A549 (cell line): ENCODE measurements at regions not wholly inside any gene's neighbourhood (a gene's known extent, or its start where the extent isn't known, plus 50 kb on each side); places are given as distances from the start of the nearest gene placed in this dataset.

ENCODE experiments used
- ATAC-seq, 2 experiments: fragments of 200-7000 bp in 1 of 2; fragments of >200 bp in 1 of 2; cut with Nextera tagmentation in 1 of 2; cut with Tn5 transposase in 1 of 2; 3 replicates each; pipeline versions ENCODE4 v1.8.0 to v1.9.1; 2018 to 2020; ENCODE audit warnings: mild to moderate bottlenecking in 1 of 2, moderate library complexity in 1 of 2
- CTCF ChIA-PET: fragments of 300-600 bp; sonication (Branson Sonifier 250); formaldehyde crosslinking; extraction: SDS; loops from one replicate; lab custom pipeline; 2021; ENCODE audit warnings: antibody characterized with exemption, inconsistent platforms; lab: Yijun Ruan, JAX
- POLR2A ChIA-PET: fragments of 350-600 bp; formaldehyde crosslinking; extraction: SDS; loops from one replicate; lab custom pipeline; 2021; ENCODE audit warnings: antibody characterized with exemption, inconsistent platforms; lab: Yijun Ruan, JAX
- DNase-seq, 2 experiments: peaks; one replicate each; pipeline versions ENCODE4 v3.0.0 to v3.0.0-alpha.2; 2011 to 2016; ENCODE audit warnings: low read depth in 1 of 2, low spot score in 1 of 2
- FAIRE-seq: peaks from 2 replicates; lab custom pipeline; 2011; peaks lifted over from hg19 to GRCh38; lab: Jason Lieb, UNC
- H3K27ac ChIP-seq, 2 experiments: fragments of >200 bp; sonication (Bioruptor Twin); formaldehyde crosslinking; 3 replicates each; pipeline ENCODE4 v1.5.1; 2016 to 2017
- H3K4me1 ChIP-seq: fragments of >200 bp; sonication (Bioruptor Twin); formaldehyde crosslinking; 3 replicates; pipeline ENCODE4 v1.6.1; 2016
- H3K4me2 ChIP-seq: fragments of >200 bp; sonication (Bioruptor Twin); formaldehyde crosslinking; 3 replicates; pipeline ENCODE4 v1.6.1; 2016
- H3K4me3 ChIP-seq: fragments of >200 bp; sonication (Bioruptor Twin); formaldehyde crosslinking; 3 replicates; pipeline ENCODE4 v1.5.1; 2016
- H3K9me3 ChIP-seq: fragments of >200 bp; sonication (Bioruptor Twin); formaldehyde crosslinking; 3 replicates; pipeline ENCODE4 v1.6.1; 2016
- BCL3 ChIP-seq: fragments of >200 bp; sonication (Bioruptor Twin); formaldehyde crosslinking; IDR thresholded peaks from 3 replicates; pipeline ENCODE4 v1.6.1; 2016
- CBX2 ChIP-seq: fragments of 200-600 bp; sonication (generic); IDR thresholded peaks from 2 replicates; pipeline ENCODE4 v1.6.1; 2016; ENCODE audit warnings: low read depth, mild to moderate bottlenecking, borderline replicate concordance
- CBX8 ChIP-seq: fragments of 200-600 bp; sonication (generic); IDR thresholded peaks from 2 replicates; pipeline ENCODE4 v1.6.1; 2016
- CHD2 ChIP-seq: fragments of 150-350 bp; IDR thresholded peaks from 2 replicates; pipeline ENCODE4 v1.6.1; 2014; ENCODE audit warnings: low read length; ENCODE audit not compliant: partially characterized antibody
- E2F6 ChIP-seq: IDR thresholded peaks from 2 replicates; pipeline ENCODE4 v1.6.1; 2012; ENCODE audit warnings: low read depth, borderline replicate concordance
- EHF ChIP-seq: fragments of 250-450 bp; sonication (Bioruptor Pico); IDR thresholded peaks from 2 replicates; pipeline ENCODE4 v1.5.0; 2020; ENCODE audit warnings: mild to moderate bottlenecking
- EP300 ChIP-seq, 2 experiments: fragments of >200 bp; sonication (Bioruptor Twin); formaldehyde crosslinking; IDR thresholded peaks; 2 replicates in 1 of 2; 3 replicates in 1 of 2; pipeline ENCODE4 v1.6.1; 2016 to 2017
- FOSB ChIP-seq: fragments of 250-450 bp; sonication (Bioruptor Pico); IDR thresholded peaks from 2 replicates; pipeline ENCODE4 v1.5.0; 2020; ENCODE audit warnings: mild to moderate bottlenecking, moderate library complexity
- FOSL2 ChIP-seq, 2 experiments: fragments of 450-650 bp in 1 of 2; fragments of >200 bp in 1 of 2; sonication (Bioruptor Twin) in 1 of 2; formaldehyde crosslinking; IDR thresholded peaks; 2 replicates each; pipeline versions ENCODE4 v1.5.0 to v1.6.1; 2016 to 2020; ENCODE audit warnings: mild to moderate bottlenecking in 1 of 2, moderate library complexity in 1 of 2
- GATA3 ChIP-seq: IDR thresholded peaks from 2 replicates; pipeline ENCODE4 v1.6.1; 2012; ENCODE audit warnings: borderline replicate concordance
- HDAC2 ChIP-seq: fragments of 200-600 bp; sonication (generic); IDR thresholded peaks from 2 replicates; pipeline ENCODE4 v1.6.1; 2016
- HES2 ChIP-seq: fragments of >200 bp; sonication (Bioruptor Twin); formaldehyde crosslinking; IDR thresholded peaks from 2 replicates; pipeline ENCODE4 v1.6.1; 2016
- HEYL ChIP-seq: fragments of 250-450 bp; sonication (Bioruptor Pico); IDR thresholded peaks from 2 replicates; pipeline ENCODE4 v1.8.0; 2021; ENCODE audit warnings: mild to moderate bottlenecking, moderate library complexity
- HOXB5 ChIP-seq: fragments of 250-450 bp; sonication (Bioruptor Pico); IDR thresholded peaks from 2 replicates; pipeline ENCODE4 v1.5.0; 2020; ENCODE audit warnings: mild to moderate bottlenecking, moderate library complexity
- JUNB ChIP-seq: fragments of >200 bp; sonication (Bioruptor Twin); formaldehyde crosslinking; IDR thresholded peaks from 2 replicates; pipeline ENCODE4 v1.6.1; 2016
- KDM5A ChIP-seq: fragments of 200-600 bp; sonication (generic); IDR thresholded peaks from 2 replicates; pipeline ENCODE4 v1.6.1; 2016; ENCODE audit warnings: antibody characterized with exemption, mild to moderate bottlenecking
- MAFK ChIP-seq: fragments of 450-650 bp; IDR thresholded peaks from 2 replicates; pipeline ENCODE4 v1.6.1; 2014; ENCODE audit not compliant: partially characterized antibody
- MAZ ChIP-seq: fragments of 150-350 bp; IDR thresholded peaks from 2 replicates; pipeline ENCODE4 v1.6.1; 2014; ENCODE audit warnings: antibody characterized with exemption, low read depth, low read length, borderline replicate concordance
- RARB ChIP-seq: fragments of 250-450 bp; sonication (Bioruptor Pico); IDR thresholded peaks from 2 replicates; pipeline ENCODE4 v1.8.0; 2021; ENCODE audit warnings: mild to moderate bottlenecking, moderate library complexity
- SREBF2 ChIP-seq: fragments of 450-650 bp; IDR thresholded peaks from 2 replicates; pipeline ENCODE4 v1.6.1; 2014; ENCODE audit warnings: mild to moderate bottlenecking, moderate library complexity
- TP53 ChIP-seq: fragments of 250-450 bp; sonication (Bioruptor Pico); IDR thresholded peaks from 2 replicates; pipeline ENCODE4 v1.5.0; 2021; ENCODE audit warnings: mild to moderate bottlenecking, moderate library complexity
- ZC3H11A ChIP-seq: fragments of 450-650 bp; IDR thresholded peaks from 2 replicates; pipeline ENCODE4 v1.6.1; 2014; ENCODE audit warnings: antibody characterized with exemption, mild to moderate bottlenecking
- WGBS: methylation state at CpG from one replicate; pipeline ENCODE4 v1.1.6; 2017; ENCODE audit errors: missing lambda C conversion rate; 5-methylcytosine and 5-hydroxymethylcytosine counted together
- TF ChIP-seq, protein P1 (sequence below): fragments of 250-450 bp; sonication (Bioruptor Pico); IDR thresholded peaks from 2 replicates; pipeline ENCODE4 v1.5.0; 2021; ENCODE audit warnings: mild to moderate bottlenecking, moderate library complexity, borderline replicate concordance
- TF ChIP-seq, protein P2 (sequence below): IDR thresholded peaks from 2 replicates; pipeline ENCODE4 v1.6.1; 2012
- TF ChIP-seq, protein P3 (sequence below): IDR thresholded peaks from 2 replicates; pipeline ENCODE4 v1.6.1; 2012
- TF ChIP-seq, protein P4 (sequence below): fragments of 150-350 bp; IDR thresholded peaks from 2 replicates; pipeline ENCODE4 v1.6.1; 2014; ENCODE audit warnings: low read depth, mild to moderate bottlenecking, low read length

DNA sequence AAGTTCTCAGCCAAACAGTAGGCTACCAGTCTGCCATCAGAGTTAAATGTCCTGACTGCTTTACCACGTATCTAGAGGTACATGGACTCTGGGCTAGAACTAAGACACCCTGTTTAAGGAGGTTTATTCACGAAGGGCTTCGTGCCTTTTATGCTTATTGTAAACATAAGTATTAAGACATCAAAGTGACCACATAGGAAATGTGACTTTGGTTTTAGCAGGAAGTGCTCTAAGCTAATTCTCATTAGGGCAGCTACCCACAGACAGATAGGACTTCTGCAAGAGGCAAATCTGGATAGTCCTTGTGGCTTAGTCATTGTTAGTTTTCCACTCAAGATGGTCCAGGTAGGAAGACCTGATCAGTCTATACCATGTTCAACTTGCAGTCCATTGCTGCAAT lies 233.3 kb upstream of the MGAT5 start:
- Histone ChIP-seq H3K4me3 (no peak overlapping the region), H3K27ac (no peak overlapping the region), H3K4me1 (no peaks in the 10 kb centered on the region), H3K4me2 (no peak overlapping the region), H3K9me3 (no peaks in the 10 kb centered on the region)
- ATAC-seq (no peak), DNase-seq (no peak), FAIRE-seq (no peak)
- ChIA-PET POLR2A (no interaction called here), CTCF (no interaction called here)
- TF ChIP-seq, protein P1, sequence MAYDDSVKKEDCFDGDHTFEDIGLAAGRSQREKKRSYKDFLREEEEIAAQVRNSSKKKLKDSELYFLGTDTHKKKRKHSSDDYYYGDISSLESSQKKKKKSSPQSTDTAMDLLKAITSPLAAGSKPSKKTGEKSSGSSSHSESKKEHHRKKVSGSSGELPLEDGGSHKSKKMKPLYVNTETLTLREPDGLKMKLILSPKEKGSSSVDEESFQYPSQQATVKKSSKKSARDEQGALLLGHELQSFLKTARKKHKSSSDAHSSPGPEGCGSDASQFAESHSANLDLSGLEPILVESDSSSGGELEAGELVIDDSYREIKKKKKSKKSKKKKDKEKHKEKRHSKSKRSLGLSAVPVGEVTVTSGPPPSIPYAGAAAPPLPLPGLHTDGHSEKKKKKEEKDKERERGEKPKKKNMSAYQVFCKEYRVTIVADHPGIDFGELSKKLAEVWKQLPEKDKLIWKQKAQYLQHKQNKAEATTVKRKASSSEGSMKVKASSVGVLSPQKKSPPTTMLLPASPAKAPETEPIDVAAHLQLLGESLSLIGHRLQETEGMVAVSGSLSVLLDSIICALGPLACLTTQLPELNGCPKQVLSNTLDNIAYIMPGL (CRISPR knock-in tag), result no peak
- TF ChIP-seq BCL3 (no peak), RARB (CRISPR knock-in tag) (no peak), JUNB (no peak), TP53 (CRISPR knock-in tag) (no peak), FOSL2 (IDR thresholded peaks at IDR 0.05) (no peak), FOSL2 (CRISPR knock-in tag; IDR thresholded peaks at IDR 0.05) (no peak), GATA3 (no peak), MAZ (no peak), HOXB5 (CRISPR knock-in tag) (no peak), CBX2 (no peak), ZC3H11A (no peak), CHD2 (no peak), HEYL (CRISPR knock-in tag) (no peak), KDM5A (no peak)
- TF ChIP-seq, protein P2, sequence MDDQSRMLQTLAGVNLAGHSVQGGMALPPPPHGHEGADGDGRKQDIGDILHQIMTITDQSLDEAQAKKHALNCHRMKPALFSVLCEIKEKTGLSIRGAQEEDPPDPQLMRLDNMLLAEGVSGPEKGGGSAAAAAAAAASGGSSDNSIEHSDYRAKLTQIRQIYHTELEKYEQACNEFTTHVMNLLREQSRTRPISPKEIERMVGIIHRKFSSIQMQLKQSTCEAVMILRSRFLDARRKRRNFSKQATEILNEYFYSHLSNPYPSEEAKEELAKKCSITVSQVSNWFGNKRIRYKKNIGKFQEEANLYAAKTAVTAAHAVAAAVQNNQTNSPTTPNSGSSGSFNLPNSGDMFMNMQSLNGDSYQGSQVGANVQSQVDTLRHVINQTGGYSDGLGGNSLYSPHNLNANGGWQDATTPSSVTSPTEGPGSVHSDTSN, result no peak
- TF ChIP-seq, protein P3, sequence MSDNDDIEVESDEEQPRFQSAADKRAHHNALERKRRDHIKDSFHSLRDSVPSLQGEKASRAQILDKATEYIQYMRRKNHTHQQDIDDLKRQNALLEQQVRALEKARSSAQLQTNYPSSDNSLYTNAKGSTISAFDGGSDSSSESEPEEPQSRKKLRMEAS, result no peak
- WGBS, result 23% methylated on average over 3 of the region's 3 CpGs

DNA sequence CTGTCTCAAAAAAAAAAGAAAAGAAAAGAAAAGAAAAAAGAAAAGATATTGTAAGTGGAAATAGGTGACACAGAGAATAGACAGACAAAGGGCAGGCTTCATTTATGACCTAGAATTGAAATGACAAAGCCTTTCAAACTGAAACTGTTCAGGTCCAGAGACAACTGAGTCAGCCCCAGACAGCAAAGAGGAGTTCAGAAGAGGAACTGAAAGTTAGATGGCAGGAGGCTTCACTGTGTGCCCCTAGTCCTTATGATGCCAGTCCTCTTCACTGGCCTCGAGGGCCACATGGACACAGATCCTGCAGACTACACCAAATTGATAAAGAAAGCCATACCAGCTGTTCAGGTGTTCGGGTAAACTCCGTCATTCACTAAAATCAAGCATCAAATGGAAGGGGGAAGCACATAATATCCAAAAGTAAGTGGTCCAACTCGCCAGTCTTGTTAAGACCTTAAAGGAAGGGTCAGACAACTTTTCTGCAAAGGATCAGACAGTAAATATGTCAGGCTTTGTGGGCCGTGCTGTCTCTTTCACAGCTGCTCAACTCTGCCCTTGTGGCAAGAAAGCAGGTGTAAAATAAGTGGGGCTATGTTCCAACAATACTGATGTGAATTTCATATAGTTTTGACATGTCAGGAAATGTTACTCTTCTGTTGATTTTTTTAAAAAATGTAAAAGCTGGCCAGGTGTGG lies 231.9 kb upstream of the MGAT5 start:
- ATAC-seq (no peak), DNase-seq (no peak), FAIRE-seq (no peak)
- WGBS, result 34% methylated on average over 5 of the region's 5 CpGs
- ChIA-PET POLR2A (no interaction called here), CTCF (interaction anchor here (0.5 to 1.1 kb wide), 2 partner anchors 10 to 94 kb away, joined by 3 read pairs; no protein-coding TSS in a partner anchor)
- TF ChIP-seq MAFK (no peak), FOSB (CRISPR knock-in tag) (no peak), HDAC2 (no peak), FOSL2 (IDR thresholded peaks at IDR 0.05) (no peak), FOSL2 (CRISPR knock-in tag; IDR thresholded peaks at IDR 0.05) (no peak), HOXB5 (CRISPR knock-in tag) (no peak), E2F6 (no peak), SREBF2 (no peak), EHF (CRISPR knock-in tag) (no peak), KDM5A (no peak), CBX8 (no peak), HES2 (no peak), EP300 (IDR thresholded peaks at IDR 0.05) (no peak)
- TF ChIP-seq, protein P4, sequence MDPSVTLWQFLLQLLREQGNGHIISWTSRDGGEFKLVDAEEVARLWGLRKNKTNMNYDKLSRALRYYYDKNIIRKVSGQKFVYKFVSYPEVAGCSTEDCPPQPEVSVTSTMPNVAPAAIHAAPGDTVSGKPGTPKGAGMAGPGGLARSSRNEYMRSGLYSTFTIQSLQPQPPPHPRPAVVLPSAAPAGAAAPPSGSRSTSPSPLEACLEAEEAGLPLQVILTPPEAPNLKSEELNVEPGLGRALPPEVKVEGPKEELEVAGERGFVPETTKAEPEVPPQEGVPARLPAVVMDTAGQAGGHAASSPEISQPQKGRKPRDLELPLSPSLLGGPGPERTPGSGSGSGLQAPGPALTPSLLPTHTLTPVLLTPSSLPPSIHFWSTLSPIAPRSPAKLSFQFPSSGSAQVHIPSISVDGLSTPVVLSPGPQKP, result no peak
- Histone ChIP-seq H3K27ac (no peak overlapping the region), H3K4me2 (no peak overlapping the region), H3K9me3 (no peaks in the 10 kb centered on the region), H3K4me1 (no peaks in the 10 kb centered on the region), H3K4me3 (no peak overlapping the region)
